ENCODE measurements at regions not wholly inside any gene's neighbourhood (a gene's known extent, or its start where the extent isn't known, plus 50 kb on each side); places are given as distances from the start of the nearest gene placed in this dataset.

- TF ChIP-seq, protein P1, sequence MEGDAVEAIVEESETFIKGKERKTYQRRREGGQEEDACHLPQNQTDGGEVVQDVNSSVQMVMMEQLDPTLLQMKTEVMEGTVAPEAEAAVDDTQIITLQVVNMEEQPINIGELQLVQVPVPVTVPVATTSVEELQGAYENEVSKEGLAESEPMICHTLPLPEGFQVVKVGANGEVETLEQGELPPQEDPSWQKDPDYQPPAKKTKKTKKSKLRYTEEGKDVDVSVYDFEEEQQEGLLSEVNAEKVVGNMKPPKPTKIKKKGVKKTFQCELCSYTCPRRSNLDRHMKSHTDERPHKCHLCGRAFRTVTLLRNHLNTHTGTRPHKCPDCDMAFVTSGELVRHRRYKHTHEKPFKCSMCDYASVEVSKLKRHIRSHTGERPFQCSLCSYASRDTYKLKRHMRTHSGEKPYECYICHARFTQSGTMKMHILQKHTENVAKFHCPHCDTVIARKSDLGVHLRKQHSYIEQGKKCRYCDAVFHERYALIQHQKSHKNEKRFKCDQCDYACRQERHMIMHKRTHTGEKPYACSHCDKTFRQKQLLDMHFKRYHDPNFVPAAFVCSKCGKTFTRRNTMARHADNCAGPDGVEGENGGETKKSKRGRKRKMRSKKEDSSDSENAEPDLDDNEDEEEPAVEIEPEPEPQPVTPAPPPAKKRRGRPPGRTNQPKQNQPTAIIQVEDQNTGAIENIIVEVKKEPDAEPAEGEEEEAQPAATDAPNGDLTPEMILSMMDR (IDR thresholded peaks at IDR 0.05) = no peak
- TF ChIP-seq POLR2A (IDR thresholded peaks at IDR 0.05) = no peak
- no peak for TF ChIP-seq POLR2AphosphoS5 (IDR thresholded peaks at IDR 0.05)
Observed at GRCh38 chr2:126752876-126753275, 96.9 kb downstream of the GYPC start.
